Dendritic cell treated with granulocyte-macrophage colony-stimulating factor and Interleukin-4, amounts not matched to agents 40 ng/mL and 50 ng/mL, for 4 days (primary cell): ENCODE measurements at regions not wholly inside any gene's neighbourhood (a gene's known extent, or its start where the extent isn't known, plus 50 kb on each side); places are given as distances from the start of the nearest gene placed in this dataset.

Source experiments
- H3K27ac Mint-ChIP-seq: one replicate; pipeline ENCODE4 v1.8.0; 2022; ENCODE audit warnings: mild to moderate bottlenecking, mixed read lengths
- H3K27me3 Mint-ChIP-seq: one replicate; pipeline ENCODE4 v1.8.0; 2022; ENCODE audit warnings: mild to moderate bottlenecking, mixed read lengths
- H3K36me3 Mint-ChIP-seq: one replicate; pipeline ENCODE4 v1.8.0; 2022; ENCODE audit warnings: low read depth, mixed read lengths
- H3K4me1 Mint-ChIP-seq: one replicate; pipeline ENCODE4 v1.8.0; 2022; ENCODE audit warnings: low read depth, mixed read lengths
- H3K4me3 Mint-ChIP-seq: one replicate; pipeline ENCODE4 v1.8.0; 2022; ENCODE audit warnings: mild to moderate bottlenecking, moderate library complexity, mixed read lengths
- H3K9me3 Mint-ChIP-seq: one replicate; pipeline ENCODE4 v1.8.0; 2022; ENCODE audit warnings: mixed read lengths
- intact Hi-C: fragments of 100-400 bp; cut with micrococcal nuclease; formaldehyde crosslinking; loops from one replicate; pipeline ENCODE4 v1.15.0; 2022

DNA sequence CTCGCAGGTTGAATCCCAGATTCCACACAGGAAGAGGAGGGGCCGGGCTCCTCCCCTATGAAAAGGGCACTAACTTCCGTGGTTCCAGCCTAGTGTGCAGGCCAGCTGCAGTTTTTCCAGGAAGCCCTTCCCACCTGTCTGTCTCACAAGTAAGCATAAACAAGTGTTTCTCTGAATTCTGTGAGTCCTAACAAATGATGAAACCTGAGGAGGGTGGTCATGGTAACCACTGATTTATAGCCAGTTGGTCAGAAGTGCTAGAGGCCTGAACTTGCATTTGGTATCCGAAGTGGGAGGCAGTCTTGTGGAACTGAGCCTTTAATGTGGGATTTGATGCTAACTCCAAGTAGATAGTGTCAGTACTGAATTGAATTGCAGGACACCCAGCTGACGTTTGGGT lies 54.7 kb upstream of the STEAP4 start:
- Mint-ChIP-seq H3K9me3 (no peaks in the 10 kb centered on the region), H3K36me3 (no peaks in the 10 kb centered on the region), H3K4me1 (peaks cover 7% of the 10 kb centered on the region), H3K27ac (no peak overlapping the region), H3K4me3 (no peak overlapping the region), H3K27me3 (no peaks in the 10 kb centered on the region)
- intact Hi-C loops, result no loop called here

DNA sequence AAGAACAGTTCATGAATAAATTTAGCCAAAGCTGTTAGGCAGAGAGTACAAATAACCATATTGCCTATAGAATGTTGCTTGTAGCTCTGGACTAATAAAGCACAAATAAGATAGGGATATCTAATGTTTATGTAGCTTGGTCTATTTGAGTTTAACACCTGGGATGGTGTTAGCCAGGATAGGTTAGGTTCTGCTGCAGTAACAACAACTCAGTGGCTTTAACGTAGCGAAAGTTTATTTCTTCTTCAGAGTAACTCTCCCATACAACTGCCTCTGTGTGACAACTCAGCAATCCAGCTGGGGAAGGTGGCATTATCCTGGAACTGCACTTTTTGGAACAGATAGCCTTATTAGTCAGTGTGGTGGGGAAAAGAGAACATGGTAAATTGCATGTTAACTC lies 52.2 kb upstream of the STEAP4 start:
- Mint-ChIP-seq H3K4me3 (no peak overlapping the region), H3K27ac (no peak overlapping the region), H3K36me3 (no peaks in the 10 kb centered on the region), H3K27me3 (no peaks in the 10 kb centered on the region), H3K9me3 (no peaks in the 10 kb centered on the region), H3K4me1 (peaks cover 26% of the 10 kb centered on the region)
- intact Hi-C loops, result loop anchor here (1.0 to 5.0 kb wide), 2 partner anchors 52 to 116 kb away; partner anchors contain the start of gene STEAP4

DNA sequence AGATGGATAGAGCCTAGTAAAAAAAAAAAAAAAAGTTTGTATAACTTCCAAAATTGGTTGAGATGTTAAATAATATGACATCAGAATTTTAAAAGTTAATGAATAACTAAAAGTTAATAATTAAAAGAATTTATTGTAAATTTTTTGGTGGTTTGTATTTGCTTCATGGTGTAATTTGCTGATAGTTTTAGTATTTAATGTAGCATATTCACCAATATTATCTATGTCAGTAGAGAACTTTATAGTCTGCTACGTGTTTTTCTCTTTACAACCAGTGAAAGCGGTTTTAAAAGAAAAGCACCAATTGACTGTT lies 51.8 kb upstream of the STEAP4 start:
- intact Hi-C loops, result loop anchor here (1.0 to 5.0 kb wide), 2 partner anchors 51 to 115 kb away; partner anchors contain the start of gene STEAP4
- H3K27ac Mint-ChIP-seq, result no peak overlapping the region
- no peaks in the 10 kb centered on the region for H3K36me3 Mint-ChIP-seq
- no peaks in the 10 kb centered on the region for H3K9me3 Mint-ChIP-seq
- H3K4me3 Mint-ChIP-seq, result no peak overlapping the region
- H3K27me3 Mint-ChIP-seq, result no peaks in the 10 kb centered on the region
- peaks cover 28% of the 10 kb centered on the region for H3K4me1 Mint-ChIP-seq

DNA sequence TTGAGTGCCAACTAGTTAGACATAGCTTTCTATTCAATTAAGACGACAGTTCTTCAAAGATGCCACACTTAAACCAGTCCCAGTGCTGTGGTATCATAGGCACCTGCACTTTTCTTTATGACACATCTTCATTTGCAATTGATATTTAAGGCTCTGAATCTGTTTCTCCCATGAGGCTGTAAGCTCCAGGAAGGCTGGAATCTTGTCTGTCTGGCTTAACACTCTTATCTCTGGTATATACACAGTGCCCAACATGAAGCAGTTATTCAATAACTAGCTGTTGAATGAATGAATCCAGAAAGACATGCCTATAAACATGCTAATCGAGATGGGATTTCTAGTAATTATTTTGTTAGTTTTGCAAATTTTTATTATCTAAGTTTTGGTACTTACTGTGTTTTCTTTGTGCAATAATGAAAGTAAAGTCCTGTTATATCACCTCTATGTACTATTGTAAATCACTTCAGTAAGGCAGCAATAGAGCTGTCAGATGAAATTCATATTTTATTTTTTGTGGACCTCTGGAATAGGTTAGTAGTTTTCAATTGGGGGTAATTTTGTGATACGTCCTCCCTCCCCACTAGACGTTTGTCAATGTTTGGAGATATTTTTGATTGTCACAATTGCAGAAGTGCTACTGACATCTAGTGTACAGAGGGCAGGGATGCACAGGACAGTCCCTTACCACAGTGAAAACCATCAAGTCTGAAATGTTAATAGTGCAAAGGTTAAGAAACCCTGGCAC lies 51.3 kb upstream of the STEAP4 start:
- Mint-ChIP-seq H3K4me3 (peak overlapping the region; percentile 26), H3K4me1 (peaks cover 33% of the 10 kb centered on the region), H3K36me3 (no peaks in the 10 kb centered on the region), H3K27me3 (no peaks in the 10 kb centered on the region), H3K9me3 (no peaks in the 10 kb centered on the region), H3K27ac (no peak overlapping the region)
- intact Hi-C loops, result loop anchor here (1.0 to 5.0 kb wide), 2 partner anchors 51 to 115 kb away; partner anchors contain the start of gene STEAP4

DNA sequence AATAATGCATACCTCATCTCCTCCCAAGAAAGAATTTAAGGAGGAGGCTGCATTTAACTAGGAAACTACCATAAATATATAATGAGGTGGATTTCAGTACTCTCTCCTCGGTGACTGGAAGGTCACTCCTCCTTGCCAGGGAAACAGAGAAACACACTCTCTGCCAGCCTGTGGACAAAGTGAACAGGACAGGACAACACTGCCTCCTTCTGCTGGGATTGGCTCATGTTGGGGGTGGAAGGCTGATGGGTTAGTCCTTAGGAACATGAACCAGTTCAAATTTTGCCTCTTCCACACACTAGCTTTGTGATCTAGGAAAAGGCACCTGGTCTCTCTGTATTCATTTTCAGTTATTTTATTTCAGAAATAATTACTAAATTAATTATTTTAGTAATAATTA lies 50.6 kb upstream of the STEAP4 start:
- H3K9me3 Mint-ChIP-seq, result no peaks in the 10 kb centered on the region
- H3K27me3 Mint-ChIP-seq, result no peaks in the 10 kb centered on the region
- H3K27ac Mint-ChIP-seq, result no peak overlapping the region
- peaks cover 34% of the 10 kb centered on the region for H3K4me1 Mint-ChIP-seq
- no peaks in the 10 kb centered on the region for H3K36me3 Mint-ChIP-seq
- no peak overlapping the region for H3K4me3 Mint-ChIP-seq
- intact Hi-C loops, result loop anchor here (5.0 kb wide), 1 partner anchor 50 kb away; the partner anchor contains the start of gene STEAP4
